ENCODE measurements at regions not wholly inside any gene's neighbourhood (a gene's known extent, or its start where the extent isn't known, plus 50 kb on each side); places are given as distances from the start of the nearest gene placed in this dataset.

GRCh38 chr9:89722712-89723111 lies 117.9 kb downstream of the GADD45G start:
- Histone ChIP-seq H3K4me1 (ENCODE audit: control insufficient read depth in 1 of 2, insufficient read depth in 2 of 2, low read depth in 1 of 2, low read length in 1 of 2) (peaks cover 0 to 5% of the 10 kb centered on the region in 2 experiments; a peak in 1 of 4 replicates), H3K4me2 (no peak overlapping the region), H3K9me2 (no peaks in the 10 kb centered on the region), H3K9me3 (no peaks in the 10 kb centered on the region), H3K4me3 (ENCODE audit: low read depth in 2 of 2, low read length in 1 of 2) (no peak overlapping the region), H3K27me3 (ENCODE audit: insufficient read depth) (no peaks in the 10 kb centered on the region), H2AFZ (ENCODE audit: low read depth) (no peak overlapping the region), H4K20me1 (ENCODE audit: insufficient read depth) (no peaks in the 10 kb centered on the region), H3K36me3 (replicated peaks in 1 of 2; ENCODE audit: control insufficient read depth in 1 of 2, insufficient read depth in 2 of 2, low read length in 1 of 2) (no peaks in the 10 kb centered on the region), H3K9ac (no peak overlapping the region), H3K79me2 (ENCODE audit: insufficient read depth) (no peaks in the 10 kb centered on the region), H3K27ac (ENCODE audit: low read depth in 2 of 2, low read length in 1 of 2) (no peak overlapping the region), H3F3A (replicated peaks; ENCODE audit: insufficient read depth) (no peaks in the 10 kb centered on the region)
- CTCF ChIA-PET = interaction anchor here (0.6 to 1.3 kb wide), 3 partner anchors 10 to 107 kb away, joined by 3 to 4 read pairs (median 4); no protein-coding TSS in a partner anchor
- no peak for DNase-seq
- TF ChIP-seq YY1 (IDR thresholded peaks at IDR 0.05; ENCODE audit: low read depth) (no peak), NRF1 (IDR thresholded peaks at IDR 0.05; ENCODE audit: low read depth, low read length) (no peak), RAD21 (IDR thresholded peaks at IDR 0.05; ENCODE audit: low read length) (no peak), FOXJ3 (CRISPR knock-in tag; IDR thresholded peaks at IDR 0.05) (no peak), TEAD4 (IDR thresholded peaks at IDR 0.05; ENCODE audit: borderline replicate concordance, insufficient read depth) (no peak)
- POLR2A ChIA-PET = no interaction called here
- WGBS (ENCODE audit: low lambda C conversion rate) = 58% methylated on average over 6 of the region's 6 CpGs

- Histone ChIP-seq H3K79me2 (ENCODE audit: insufficient read depth) (no peaks in the 10 kb centered on the region), H3F3A (replicated peaks; ENCODE audit: insufficient read depth) (no peaks in the 10 kb centered on the region), H3K36me3 (replicated peaks in 1 of 2; ENCODE audit: control insufficient read depth in 1 of 2, insufficient read depth in 2 of 2, low read length in 1 of 2) (no peaks in the 10 kb centered on the region), H3K4me1 (ENCODE audit: control insufficient read depth in 1 of 2, insufficient read depth in 2 of 2, low read depth in 1 of 2, low read length in 1 of 2) (peaks cover 0 to 5% of the 10 kb centered on the region in 2 experiments; a peak in 1 of 4 replicates), H3K9me2 (no peaks in the 10 kb centered on the region), H2AFZ (ENCODE audit: low read depth) (no peak overlapping the region), H3K27ac (ENCODE audit: low read depth in 2 of 2, low read length in 1 of 2) (no peak overlapping the region), H3K4me3 (ENCODE audit: low read depth in 2 of 2, low read length in 1 of 2) (no peak overlapping the region), H4K20me1 (ENCODE audit: insufficient read depth) (no peaks in the 10 kb centered on the region), H3K4me2 (no peak overlapping the region), H3K9ac (no peak overlapping the region), H3K27me3 (ENCODE audit: insufficient read depth) (no peaks in the 10 kb centered on the region), H3K9me3 (no peaks in the 10 kb centered on the region)
- TF ChIP-seq, protein P1, sequence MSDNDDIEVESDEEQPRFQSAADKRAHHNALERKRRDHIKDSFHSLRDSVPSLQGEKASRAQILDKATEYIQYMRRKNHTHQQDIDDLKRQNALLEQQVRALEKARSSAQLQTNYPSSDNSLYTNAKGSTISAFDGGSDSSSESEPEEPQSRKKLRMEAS (IDR thresholded peaks at IDR 0.05; ENCODE audit: low read depth) = no peak
- TF ChIP-seq CTCF (IDR thresholded peaks at IDR 0.05) (no peak), SIN3A (IDR thresholded peaks at IDR 0.05; ENCODE audit: borderline replicate concordance, low read depth, low read length) (no peak), JUND (IDR thresholded peaks at IDR 0.05) (no peak), NRF1 (IDR thresholded peaks at IDR 0.05; ENCODE audit: low read depth, low read length) (no peak), GABPA (IDR thresholded peaks at IDR 0.05; ENCODE audit: low read depth) (no peak), EP300 (IDR thresholded peaks at IDR 0.05; ENCODE audit: borderline replicate concordance in 1 of 2, low read depth in 1 of 2, low read length in 1 of 2) (no peak), GATA2 (CRISPR knock-in tag; IDR thresholded peaks at IDR 0.05) (no peak; the same call in 1 of the 2 replicates), RFX5 (IDR thresholded peaks at IDR 0.05; ENCODE audit: low read length) (no peak), CHD2 (IDR thresholded peaks at IDR 0.05; ENCODE audit: low read length, partially characterized antibody) (no peak), TAF1 (IDR thresholded peaks at IDR 0.05; ENCODE audit: borderline replicate concordance, low read depth, low read length) (no peak), POLR2AphosphoS5 (IDR thresholded peaks at IDR 0.05; ENCODE audit: low read depth, low read length) (no peak), RXRA (IDR thresholded peaks at IDR 0.05; ENCODE audit: borderline replicate concordance, low read depth) (no peak), MEF2A (IDR thresholded peaks at IDR 0.05; ENCODE audit: borderline replicate concordance, low read depth) (no peak), EZH2phosphoT487 (IDR thresholded peaks at IDR 0.05; ENCODE audit: borderline replicate concordance, low read depth) (no peak), RAD21 (IDR thresholded peaks at IDR 0.05; ENCODE audit: low read length) (no peak), TEAD4 (IDR thresholded peaks at IDR 0.05; ENCODE audit: borderline replicate concordance, insufficient read depth) (no peak)
- TF ChIP-seq, protein P2, sequence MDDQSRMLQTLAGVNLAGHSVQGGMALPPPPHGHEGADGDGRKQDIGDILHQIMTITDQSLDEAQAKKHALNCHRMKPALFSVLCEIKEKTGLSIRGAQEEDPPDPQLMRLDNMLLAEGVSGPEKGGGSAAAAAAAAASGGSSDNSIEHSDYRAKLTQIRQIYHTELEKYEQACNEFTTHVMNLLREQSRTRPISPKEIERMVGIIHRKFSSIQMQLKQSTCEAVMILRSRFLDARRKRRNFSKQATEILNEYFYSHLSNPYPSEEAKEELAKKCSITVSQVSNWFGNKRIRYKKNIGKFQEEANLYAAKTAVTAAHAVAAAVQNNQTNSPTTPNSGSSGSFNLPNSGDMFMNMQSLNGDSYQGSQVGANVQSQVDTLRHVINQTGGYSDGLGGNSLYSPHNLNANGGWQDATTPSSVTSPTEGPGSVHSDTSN (IDR thresholded peaks at IDR 0.05) = no peak
- TF ChIP-seq, protein P3, sequence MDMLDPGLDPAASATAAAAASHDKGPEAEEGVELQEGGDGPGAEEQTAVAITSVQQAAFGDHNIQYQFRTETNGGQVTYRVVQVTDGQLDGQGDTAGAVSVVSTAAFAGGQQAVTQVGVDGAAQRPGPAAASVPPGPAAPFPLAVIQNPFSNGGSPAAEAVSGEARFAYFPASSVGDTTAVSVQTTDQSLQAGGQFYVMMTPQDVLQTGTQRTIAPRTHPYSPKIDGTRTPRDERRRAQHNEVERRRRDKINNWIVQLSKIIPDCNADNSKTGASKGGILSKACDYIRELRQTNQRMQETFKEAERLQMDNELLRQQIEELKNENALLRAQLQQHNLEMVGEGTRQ (IDR thresholded peaks at IDR 0.05; ENCODE audit: borderline replicate concordance, low read depth, low read length) = no peak
- TF ChIP-seq, protein P4, sequence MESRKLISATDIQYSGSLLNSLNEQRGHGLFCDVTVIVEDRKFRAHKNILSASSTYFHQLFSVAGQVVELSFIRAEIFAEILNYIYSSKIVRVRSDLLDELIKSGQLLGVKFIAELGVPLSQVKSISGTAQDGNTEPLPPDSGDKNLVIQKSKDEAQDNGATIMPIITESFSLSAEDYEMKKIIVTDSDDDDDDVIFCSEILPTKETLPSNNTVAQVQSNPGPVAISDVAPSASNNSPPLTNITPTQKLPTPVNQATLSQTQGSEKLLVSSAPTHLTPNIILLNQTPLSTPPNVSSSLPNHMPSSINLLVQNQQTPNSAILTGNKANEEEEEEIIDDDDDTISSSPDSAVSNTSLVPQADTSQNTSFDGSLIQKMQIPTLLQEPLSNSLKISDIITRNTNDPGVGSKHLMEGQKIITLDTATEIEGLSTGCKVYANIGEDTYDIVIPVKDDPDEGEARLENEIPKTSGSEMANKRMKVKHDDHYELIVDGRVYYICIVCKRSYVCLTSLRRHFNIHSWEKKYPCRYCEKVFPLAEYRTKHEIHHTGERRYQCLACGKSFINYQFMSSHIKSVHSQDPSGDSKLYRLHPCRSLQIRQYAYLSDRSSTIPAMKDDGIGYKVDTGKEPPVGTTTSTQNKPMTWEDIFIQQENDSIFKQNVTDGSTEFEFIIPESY (IDR thresholded peaks at IDR 0.05; ENCODE audit: borderline replicate concordance, low read depth) = no peak
- 38% methylated on average over 1 of the region's 3 CpGs for WGBS (ENCODE audit: low lambda C conversion rate)
- DNase-seq = no peak
- ChIA-PET CTCF (interaction anchor here (1.0 kb wide), 1 partner anchor 120 kb away, joined by 4 read pairs; the partner anchor contains the start of gene GADD45G), POLR2A (no interaction called here)
These were observed 118.8 kb downstream of the GADD45G start for GRCh38 chr9:89723469-89724100.

All from SK-N-SH (cell line).